Activated T-cell treated with anti-CD3 and anti-CD28 coated beads, Interleukin-2, amount 50 U/mL, for 72 hours (primary cell): ENCODE measurements at regions not wholly inside any gene's neighbourhood (a gene's known extent, or its start where the extent isn't known, plus 50 kb on each side); places are given as distances from the start of the nearest gene placed in this dataset.

ENCODE experiments used
- ATAC-seq, 2 donors: fragments of 150-1000 bp; cut with Tn5 transposase; replicated peaks in 1 of 2; 2 replicates each; pipeline ENCODE4 v1.10.0; 2021; ENCODE audit warnings: moderate library complexity in 2 of 2, mild to moderate bottlenecking in 1 of 2
- DNase-seq, 2 donors: peaks; one replicate each; pipeline ENCODE4 v3.0.0; 2021 to 2022; ENCODE audit warnings: mixed read lengths in 1 of 2
- H3K27ac Mint-ChIP-seq: one replicate; pipeline ENCODE4 v1.8.0; 2022; ENCODE audit warnings: mild to moderate bottlenecking, moderate library complexity, mixed read lengths
- H3K27me3 Mint-ChIP-seq: one replicate; pipeline ENCODE4 v1.8.0; 2022; ENCODE audit warnings: low read depth, mixed read lengths
- H3K36me3 Mint-ChIP-seq, 2 donors: one replicate each; pipeline ENCODE4 v1.8.0; 2022; ENCODE audit warnings: mixed read lengths in 2 of 2, mild to moderate bottlenecking in 1 of 2; ENCODE audit not compliant: insufficient read depth in 2 of 2
- H3K4me1 Mint-ChIP-seq: one replicate; pipeline ENCODE4 v1.8.0; 2022; ENCODE audit warnings: low read depth, mixed read lengths
- H3K4me3 Mint-ChIP-seq, 2 donors: one replicate each; pipeline ENCODE4 v1.8.0; 2022; ENCODE audit warnings: mild to moderate bottlenecking in 2 of 2, mixed read lengths in 2 of 2, moderate library complexity in 2 of 2
- H3K9me3 Mint-ChIP-seq, 2 donors: one replicate each; pipeline ENCODE4 v1.8.0; 2022; ENCODE audit warnings: mixed read lengths in 2 of 2

- H3K27ac Mint-ChIP-seq, result no peak overlapping the region
- no peak overlapping the region for H3K4me3 Mint-ChIP-seq
- no peaks in the 10 kb centered on the region for H3K9me3 Mint-ChIP-seq
- H3K4me1 Mint-ChIP-seq, result no peaks in the 10 kb centered on the region
- DNase-seq, result no peak
- ATAC-seq, result no peak
- no peaks in the 10 kb centered on the region for H3K36me3 Mint-ChIP-seq
- no peaks in the 10 kb centered on the region for H3K27me3 Mint-ChIP-seq
These were observed 132.6 kb upstream of the PTGFR start for GRCh38 chr1:78358165-78358564.

- ATAC-seq (no peak), DNase-seq (no peak)
- Mint-ChIP-seq H3K27ac (no peak overlapping the region), H3K4me3 (no peak overlapping the region), H3K9me3 (no peaks in the 10 kb centered on the region), H3K4me1 (no peaks in the 10 kb centered on the region), H3K36me3 (no peaks in the 10 kb centered on the region), H3K27me3 (no peaks in the 10 kb centered on the region)
These were observed 131.1 kb upstream of the PTGFR start for GRCh38 chr1:78359666-78360065.

GRCh38 chr1:78360584-78360983 lies 130.2 kb upstream of the PTGFR start:
- ATAC-seq, result no peak
- no peak overlapping the region for H3K4me3 Mint-ChIP-seq
- H3K27me3 Mint-ChIP-seq, result no peaks in the 10 kb centered on the region
- H3K4me1 Mint-ChIP-seq, result no peaks in the 10 kb centered on the region
- no peaks in the 10 kb centered on the region for H3K36me3 Mint-ChIP-seq
- no peaks in the 10 kb centered on the region for H3K9me3 Mint-ChIP-seq
- H3K27ac Mint-ChIP-seq, result no peak overlapping the region
- DNase-seq, result no peak

GRCh38 chr1:78367700-78368099 lies 123.1 kb upstream of the PTGFR start:
- Mint-ChIP-seq H3K4me1 (no peaks in the 10 kb centered on the region), H3K27me3 (peaks cover 10% of the 10 kb centered on the region), H3K9me3 (no peaks in the 10 kb centered on the region), H3K4me3 (no peak overlapping the region), H3K36me3 (no peaks in the 10 kb centered on the region), H3K27ac (no peak overlapping the region)
- no peak for ATAC-seq
- no peak for DNase-seq

- Mint-ChIP-seq H3K27me3 (peaks cover 10% of the 10 kb centered on the region), H3K27ac (no peak overlapping the region), H3K4me1 (no peaks in the 10 kb centered on the region), H3K9me3 (no peaks in the 10 kb centered on the region), H3K4me3 (no peak overlapping the region), H3K36me3 (no peaks in the 10 kb centered on the region)
- ATAC-seq (no peak), DNase-seq (no peak)
These were observed 121.2 kb upstream of the PTGFR start for GRCh38 chr1:78369546-78369945.

- no peaks in the 10 kb centered on the region for H3K9me3 Mint-ChIP-seq
- H3K27me3 Mint-ChIP-seq, result peaks cover 10% of the 10 kb centered on the region
- H3K4me1 Mint-ChIP-seq, result no peaks in the 10 kb centered on the region
- no peaks in the 10 kb centered on the region for H3K36me3 Mint-ChIP-seq
- no peak for ATAC-seq
- no peak overlapping the region for H3K4me3 Mint-ChIP-seq
- no peak for DNase-seq
- peak overlapping the region; percentile 46 for H3K27ac Mint-ChIP-seq
These were observed 120.4 kb upstream of the PTGFR start for GRCh38 chr1:78370356-78370755.

GRCh38 chr1:78370779-78371482 lies 119.8 kb upstream of the PTGFR start:
- Mint-ChIP-seq H3K27ac (no peak overlapping the region), H3K9me3 (no peaks in the 10 kb centered on the region), H3K4me3 (no peak overlapping the region), H3K4me1 (no peaks in the 10 kb centered on the region), H3K36me3 (no peaks in the 10 kb centered on the region), H3K27me3 (peaks cover 10% of the 10 kb centered on the region)
- DNase-seq, result no peak
- ATAC-seq, result no peak

GRCh38 chr1:78373676-78374075 lies 117.1 kb upstream of the PTGFR start:
- H3K27ac Mint-ChIP-seq, result no peak overlapping the region
- H3K4me3 Mint-ChIP-seq, result no peak overlapping the region
- ATAC-seq, result no peak
- no peaks in the 10 kb centered on the region for H3K27me3 Mint-ChIP-seq
- H3K36me3 Mint-ChIP-seq, result no peaks in the 10 kb centered on the region
- H3K9me3 Mint-ChIP-seq, result no peaks in the 10 kb centered on the region
- no peaks in the 10 kb centered on the region for H3K4me1 Mint-ChIP-seq
- no peak for DNase-seq

- no peaks in the 10 kb centered on the region for H3K27me3 Mint-ChIP-seq
- H3K4me3 Mint-ChIP-seq, result no peak overlapping the region
- DNase-seq, result no peak
- no peaks in the 10 kb centered on the region for H3K4me1 Mint-ChIP-seq
- H3K9me3 Mint-ChIP-seq, result no peaks in the 10 kb centered on the region
- no peaks in the 10 kb centered on the region for H3K36me3 Mint-ChIP-seq
- no peak overlapping the region for H3K27ac Mint-ChIP-seq
- no peak for ATAC-seq
These were observed 114.8 kb upstream of the PTGFR start for GRCh38 chr1:78375996-78376395.

- Mint-ChIP-seq H3K27me3 (no peaks in the 10 kb centered on the region), H3K36me3 (no peaks in the 10 kb centered on the region), H3K9me3 (no peaks in the 10 kb centered on the region), H3K27ac (no peak overlapping the region), H3K4me3 (no peak overlapping the region), H3K4me1 (no peaks in the 10 kb centered on the region)
- ATAC-seq (no peak), DNase-seq (no peak)
These were observed 113.3 kb upstream of the PTGFR start for GRCh38 chr1:78377356-78377928.

GRCh38 chr1:78383923-78384322 lies 106.9 kb upstream of the PTGFR start:
- Mint-ChIP-seq H3K4me1 (no peaks in the 10 kb centered on the region), H3K36me3 (no peaks in the 10 kb centered on the region), H3K9me3 (no peaks in the 10 kb centered on the region), H3K27me3 (no peaks in the 10 kb centered on the region), H3K27ac (no peak overlapping the region), H3K4me3 (no peak overlapping the region)
- DNase-seq (no peak), ATAC-seq (no peak)

GRCh38 chr1:78385744-78386462 lies 104.9 kb upstream of the PTGFR start:
- Mint-ChIP-seq H3K4me3 (no peak overlapping the region), H3K27me3 (no peaks in the 10 kb centered on the region), H3K27ac (no peak overlapping the region), H3K9me3 (no peaks in the 10 kb centered on the region), H3K4me1 (no peaks in the 10 kb centered on the region), H3K36me3 (no peaks in the 10 kb centered on the region)
- DNase-seq, result no peak
- ATAC-seq, result no peak

- no peaks in the 10 kb centered on the region for H3K36me3 Mint-ChIP-seq
These were observed 103.6 kb upstream of the PTGFR start for GRCh38 chr1:78387201-78387600.

More at GRCh38 chr1:78387201-78387600, 103.6 kb upstream of the PTGFR start:
- ATAC-seq (no peak), DNase-seq (no peak)
- Mint-ChIP-seq H3K4me1 (no peaks in the 10 kb centered on the region), H3K9me3 (no peaks in the 10 kb centered on the region), H3K4me3 (no peak overlapping the region), H3K27me3 (no peaks in the 10 kb centered on the region), H3K27ac (peak overlapping the region; percentile 22)
